ENCODE measurements at regions not wholly inside any gene's neighbourhood (a gene's known extent, or its start where the extent isn't known, plus 50 kb on each side); places are given as distances from the start of the nearest gene placed in this dataset.

DNA sequence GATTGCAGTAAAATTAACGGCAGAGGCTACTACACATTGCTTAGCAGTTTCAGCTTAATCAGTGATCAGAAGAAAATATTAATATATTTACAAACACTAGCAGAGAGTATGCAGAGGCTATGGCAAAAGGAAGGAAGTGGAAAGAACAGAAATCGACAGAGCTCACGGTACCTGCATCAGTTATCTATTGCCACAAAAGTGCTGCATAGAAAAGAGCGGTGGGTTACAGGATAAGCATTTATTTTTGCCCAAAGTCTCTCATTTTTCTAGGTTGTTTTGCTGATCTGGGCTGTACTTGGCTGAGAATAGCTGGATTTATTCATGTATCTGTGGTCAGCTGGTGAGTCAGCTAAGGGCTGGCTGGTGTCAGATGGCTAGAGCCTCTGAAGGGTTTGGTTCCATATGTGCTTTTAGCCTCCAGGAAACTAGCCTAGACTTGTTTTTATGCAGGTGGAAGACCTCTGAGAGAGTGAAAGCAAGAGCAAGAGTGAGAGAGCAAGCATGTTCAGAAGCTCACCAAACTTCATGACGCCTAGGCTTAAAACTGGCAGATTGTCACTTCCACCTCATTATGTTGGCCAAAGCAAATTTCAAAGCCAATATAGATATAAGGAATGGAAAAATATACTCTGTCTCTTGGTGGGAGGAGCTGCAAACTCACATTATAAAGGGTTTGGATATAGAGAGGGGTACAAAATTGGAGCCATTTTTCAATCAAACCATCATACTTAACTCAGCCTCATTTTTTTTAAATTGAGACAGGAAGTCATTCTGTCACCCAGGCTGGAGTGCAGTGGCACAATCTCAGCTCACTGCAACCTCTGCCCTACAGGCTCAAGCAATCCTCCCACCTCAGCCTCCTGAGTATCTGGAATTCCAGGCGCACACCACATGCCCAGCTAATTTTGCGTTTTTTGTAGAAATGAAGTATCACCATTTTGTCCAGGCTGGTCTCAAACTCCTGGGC lies 153.2 kb upstream of the RPL34 start:
- Mint-ChIP-seq H3K4me3 (no peak overlapping the region), H3K27ac (no peak overlapping the region)
- intact Hi-C loops (cut with micrococcal nuclease): no loop called here

DNA sequence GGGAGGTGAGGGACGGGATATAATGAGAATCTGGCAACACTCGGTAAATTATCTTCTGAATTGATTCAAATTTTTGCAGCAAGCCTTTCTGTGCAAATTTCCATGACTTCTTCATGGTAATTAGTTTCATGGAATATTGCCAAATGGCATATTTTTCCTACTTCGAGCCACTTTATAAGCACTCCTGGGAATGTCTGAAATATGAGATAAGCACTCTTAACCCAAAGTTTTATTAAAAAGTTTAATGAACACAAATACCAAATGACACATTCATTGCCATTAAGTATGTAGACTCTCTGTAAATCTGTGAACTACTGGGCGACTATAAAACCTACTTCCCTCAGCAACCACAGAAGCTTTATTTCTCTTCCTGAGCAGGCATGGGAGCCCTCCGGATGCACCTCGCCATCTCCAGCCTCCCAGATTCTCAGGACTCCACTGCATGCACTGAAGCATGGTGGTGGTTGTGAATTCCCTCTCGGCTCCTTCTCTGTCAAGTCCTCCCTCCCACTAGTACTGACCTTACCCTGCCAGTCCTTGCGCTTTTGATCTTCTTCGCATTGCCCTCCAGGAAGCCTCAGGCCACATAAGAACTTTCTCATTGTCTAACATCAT lies 154.4 kb upstream of the RPL34 start:
- intact Hi-C loops (cut with micrococcal nuclease): no loop called here
- Histone ChIP-seq H4K20me1 (ENCODE audit: insufficient read depth, low read length) (no peaks in the 10 kb centered on the region), H3K4me1 (ENCODE audit: control insufficient read depth in 1 of 2, insufficient read depth in 2 of 2, low read length in 2 of 2) (no peaks in the 10 kb centered on the region), H3K36me3 (replicated peaks in 1 of 2; ENCODE audit: control insufficient read depth in 1 of 2, insufficient read depth in 2 of 2, low read length in 2 of 2) (no peaks in the 10 kb centered on the region), H3K4me3 (replicated peaks in 1 of 3; ENCODE audit: low read depth in 2 of 3, low read length in 3 of 3) (no peak overlapping the region), H3K9ac (ENCODE audit: insufficient read depth, low read length, poor library complexity, severe bottlenecking) (no peak overlapping the region), H3K27ac (ENCODE audit: low read depth in 1 of 2, low read length in 2 of 2) (no peak overlapping the region), H3K27me3 (ENCODE audit: control insufficient read depth in 2 of 2, insufficient read depth in 2 of 2, low read length in 2 of 2) (no peaks in the 10 kb centered on the region), H3K9me3 (replicated peaks in 1 of 2; ENCODE audit: control insufficient read depth in 1 of 2, insufficient read depth in 1 of 2, low read length in 2 of 2) (no peaks in the 10 kb centered on the region), H2AFZ (ENCODE audit: insufficient read depth, low read depth, low read length, poor library complexity, severe bottlenecking) (no peak overlapping the region), H3K79me2 (ENCODE audit: insufficient read depth, low read length) (no peaks in the 10 kb centered on the region), H3K4me2 (replicated peaks; ENCODE audit: extremely low read depth, low read length, poor library complexity, severe bottlenecking) (no peak overlapping the region)
- no peak overlapping the region for H3K27ac Mint-ChIP-seq
- no peak for DNase-seq
- 93% methylated on average over 3 of the region's 9 CpGs for WGBS (ENCODE audit: insufficient coverage)
- peaks cover 0 to 3% (median 0%) of the 10 kb centered on the region in 7 donors for H3K9me3 Mint-ChIP-seq
- H3K4me1 Mint-ChIP-seq: no peaks in the 10 kb centered on the region
- no peak overlapping the region for H3K4me3 Mint-ChIP-seq
- H3K36me3 Mint-ChIP-seq: no peaks in the 10 kb centered on the region
- TF ChIP-seq, protein P1, sequence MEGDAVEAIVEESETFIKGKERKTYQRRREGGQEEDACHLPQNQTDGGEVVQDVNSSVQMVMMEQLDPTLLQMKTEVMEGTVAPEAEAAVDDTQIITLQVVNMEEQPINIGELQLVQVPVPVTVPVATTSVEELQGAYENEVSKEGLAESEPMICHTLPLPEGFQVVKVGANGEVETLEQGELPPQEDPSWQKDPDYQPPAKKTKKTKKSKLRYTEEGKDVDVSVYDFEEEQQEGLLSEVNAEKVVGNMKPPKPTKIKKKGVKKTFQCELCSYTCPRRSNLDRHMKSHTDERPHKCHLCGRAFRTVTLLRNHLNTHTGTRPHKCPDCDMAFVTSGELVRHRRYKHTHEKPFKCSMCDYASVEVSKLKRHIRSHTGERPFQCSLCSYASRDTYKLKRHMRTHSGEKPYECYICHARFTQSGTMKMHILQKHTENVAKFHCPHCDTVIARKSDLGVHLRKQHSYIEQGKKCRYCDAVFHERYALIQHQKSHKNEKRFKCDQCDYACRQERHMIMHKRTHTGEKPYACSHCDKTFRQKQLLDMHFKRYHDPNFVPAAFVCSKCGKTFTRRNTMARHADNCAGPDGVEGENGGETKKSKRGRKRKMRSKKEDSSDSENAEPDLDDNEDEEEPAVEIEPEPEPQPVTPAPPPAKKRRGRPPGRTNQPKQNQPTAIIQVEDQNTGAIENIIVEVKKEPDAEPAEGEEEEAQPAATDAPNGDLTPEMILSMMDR (IDR thresholded peaks at IDR 0.05): no peak
- peaks cover 1 to 8% (median 2%) of the 10 kb centered on the region in 3 donors for H3K27me3 Mint-ChIP-seq (ENCODE audit: low read depth in 3 of 3)

More for the DNA sequence above, 153.2 kb upstream of the RPL34 start:
- H2AFZ ChIP-seq (ENCODE audit: insufficient read depth, low read depth, low read length, poor library complexity, severe bottlenecking): no peak overlapping the region
- no peak overlapping the region for H3K27ac ChIP-seq (ENCODE audit: low read depth in 1 of 2, low read length in 2 of 2)
- 52% methylated on average over 2 of the region's 7 CpGs for WGBS (ENCODE audit: insufficient coverage)
- H3K4me1 Mint-ChIP-seq: no peaks in the 10 kb centered on the region
- H3K4me1 ChIP-seq (ENCODE audit: control insufficient read depth in 1 of 2, insufficient read depth in 2 of 2, low read length in 2 of 2): no peaks in the 10 kb centered on the region
- H4K20me1 ChIP-seq (ENCODE audit: insufficient read depth, low read length): no peaks in the 10 kb centered on the region
- H3K4me3 ChIP-seq (replicated peaks in 1 of 3; ENCODE audit: low read depth in 2 of 3, low read length in 3 of 3): no peak overlapping the region
- no peak overlapping the region for H3K9ac ChIP-seq (ENCODE audit: insufficient read depth, low read length, poor library complexity, severe bottlenecking)
- no peaks in the 10 kb centered on the region for H3K9me3 ChIP-seq (replicated peaks in 1 of 2; ENCODE audit: control insufficient read depth in 1 of 2, insufficient read depth in 1 of 2, low read length in 2 of 2)
- H3K27me3 ChIP-seq (ENCODE audit: control insufficient read depth in 2 of 2, insufficient read depth in 2 of 2, low read length in 2 of 2): no peaks in the 10 kb centered on the region
- H3K4me2 ChIP-seq (replicated peaks; ENCODE audit: extremely low read depth, low read length, poor library complexity, severe bottlenecking): no peak overlapping the region
- H3K36me3 Mint-ChIP-seq: no peaks in the 10 kb centered on the region
- TF ChIP-seq, protein P1 (IDR thresholded peaks at IDR 0.05): no peak
- no peak for DNase-seq
- H3K36me3 ChIP-seq (replicated peaks in 1 of 2; ENCODE audit: control insufficient read depth in 1 of 2, insufficient read depth in 2 of 2, low read length in 2 of 2): no peaks in the 10 kb centered on the region
- no peaks in the 10 kb centered on the region for H3K79me2 ChIP-seq (ENCODE audit: insufficient read depth, low read length)
- peaks cover 0 to 8% (median 1%) of the 10 kb centered on the region in 3 donors for H3K27me3 Mint-ChIP-seq (ENCODE audit: low read depth in 3 of 3)
- H3K9me3 Mint-ChIP-seq: peaks cover 0 to 3% (median 0%) of the 10 kb centered on the region in 7 donors
